ENCODE measurements at regions not wholly inside any gene's neighbourhood (a gene's known extent, or its start where the extent isn't known, plus 50 kb on each side); places are given as distances from the start of the nearest gene placed in this dataset.

- no peak overlapping the region for H3K56ac ChIP-seq (replicated peaks; ENCODE audit: insufficient read length, low read depth, low read length)
- TF ChIP-seq TCF12 (IDR thresholded peaks at IDR 0.05; ENCODE audit: low read depth, low read length) = no peak
- TF ChIP-seq SP2 (IDR thresholded peaks at IDR 0.05; ENCODE audit: low read length) = no peak
- no peak for TF ChIP-seq KDM4A (IDR thresholded peaks at IDR 0.05; ENCODE audit: low read depth, low read length, severe bottlenecking)
- no peak for TF ChIP-seq RAD21 (IDR thresholded peaks at IDR 0.05 in 1 of 2, conservative IDR thresholded peaks at IDR 0.05 in 1 of 2; ENCODE audit: low read depth in 2 of 2, low read length in 2 of 2)
- TF ChIP-seq POLR2A (IDR thresholded peaks at IDR 0.05; ENCODE audit: control extremely low read depth in 1 of 2, low read depth in 2 of 2, low read length in 2 of 2) = no peak
- no peak for TF ChIP-seq NANOG (IDR thresholded peaks at IDR 0.05; ENCODE audit: insufficient read depth, low read depth, low read length, poor library complexity, severe bottlenecking)
- TF ChIP-seq ASH2L (IDR thresholded peaks at IDR 0.05; ENCODE audit: low read length) = no peak
- TF ChIP-seq CBX8 (IDR thresholded peaks at IDR 0.05; ENCODE audit: borderline replicate concordance, low read depth, low read length) = no peak
- no peak for TF ChIP-seq POLR2AphosphoS5 (IDR thresholded peaks at IDR 0.05; ENCODE audit: low read depth, low read length)
- no peak for TF ChIP-seq EZH2 (IDR thresholded peaks at IDR 0.05; ENCODE audit: low read depth, low read length, severe bottlenecking)
- TF ChIP-seq BACH1 (IDR thresholded peaks at IDR 0.05; ENCODE audit: low read length) = no peak
- TF ChIP-seq SIRT6 (IDR thresholded peaks at IDR 0.05; ENCODE audit: low read length) = no peak
- TF ChIP-seq RBBP5 (IDR thresholded peaks at IDR 0.05; ENCODE audit: borderline replicate concordance, low read depth, low read length) = no peak
These were observed 312.6 kb downstream of the BMPER start for GRCh38 chr7:34217972-34218371.

More at GRCh38 chr7:34217972-34218371, 312.6 kb downstream of the BMPER start:
- H3K79me1 ChIP-seq (ENCODE audit: low read depth, low read length) = no peaks in the 10 kb centered on the region
- H3K27me3 ChIP-seq (replicated peaks in 1 of 4; ENCODE audit: control insufficient read depth in 3 of 4, extremely low read depth in 1 of 4, insufficient read depth in 3 of 4, low read length in 3 of 4) = no peaks in the 10 kb centered on the region
- no peak overlapping the region for H2BK120ac ChIP-seq (replicated peaks; ENCODE audit: low read depth, low read length)
- H2BK5ac ChIP-seq (ENCODE audit: low read depth, low read length) = no peak overlapping the region
- H3K4me1 ChIP-seq (replicated peaks in 1 of 4; ENCODE audit: control insufficient read depth in 3 of 4, insufficient read depth in 4 of 4, low read length in 3 of 4) = peaks cover 0 to 12% (median 2%) of the 10 kb centered on the region in 4 experiments; a peak in 2 of 7 replicates
- ChIA-PET POLR2A (ENCODE audit: partially characterized antibody) (no interaction called here), CTCF (ENCODE audit: partially characterized antibody) (no interaction called here)
- no peak overlapping the region for H2AFZ ChIP-seq (ENCODE audit: low read length)
- DNase-seq (ENCODE audit: low read depth in 1 of 2, low spot score in 2 of 2) (no peak), FAIRE-seq (no peak)
- H2BK20ac ChIP-seq (ENCODE audit: low read length) = no peak overlapping the region
- no peak overlapping the region for H3K4ac ChIP-seq (replicated peaks; ENCODE audit: insufficient read length, low read depth, low read length)
- no peak overlapping the region for H3K18ac ChIP-seq (ENCODE audit: extremely low read depth, low read length)
- H4K8ac ChIP-seq (ENCODE audit: extremely low read depth, insufficient read depth, low read length) = no peak overlapping the region
- H2BK15ac ChIP-seq (ENCODE audit: low read length) = no peak overlapping the region
- no peak overlapping the region for H2BK12ac ChIP-seq (ENCODE audit: low read depth, low read length)
- no peak overlapping the region for H4K5ac ChIP-seq (ENCODE audit: insufficient read length, low read depth, low read length)
- H4K20me1 ChIP-seq (replicated peaks in 1 of 2; ENCODE audit: control insufficient read depth in 1 of 2, insufficient read depth in 2 of 2, low read length in 2 of 2) = no peaks in the 10 kb centered on the region
- 92% methylated on average over 1 of the region's 1 CpG; no CpG with 5 or more reads in 1 of the 2 experiments for WGBS, 2 experiments (ENCODE audit: extremely low coverage in 1 of 2, insufficient coverage in 1 of 2, insufficient read length in 1 of 2, insufficient replicate concordance in 2 of 2, low coverage in 1 of 2, low lambda C conversion rate in 2 of 2, missing lambda C conversion rate in 1 of 2)
- H3K36me3 ChIP-seq (ENCODE audit: control insufficient read depth in 2 of 4, insufficient read depth in 4 of 4, low read length in 3 of 4) = no peaks in the 10 kb centered on the region
- H4K91ac ChIP-seq (replicated peaks; ENCODE audit: insufficient read length, low read length) = no peak overlapping the region
- no peak overlapping the region for H3K9ac ChIP-seq (replicated peaks in 1 of 4; ENCODE audit: extremely low read depth in 1 of 4, low read depth in 3 of 4, low read length in 3 of 4)
- no peak overlapping the region for H3K23ac ChIP-seq (ENCODE audit: insufficient read length)
- no peak overlapping the region for H3K4me3 ChIP-seq (ENCODE audit: extremely low read depth in 1 of 4, insufficient read depth in 2 of 4, low read depth in 3 of 4, low read length in 4 of 4)
- H3K4me2 ChIP-seq (ENCODE audit: insufficient read depth in 1 of 2, low read depth in 2 of 2, low read length in 2 of 2) = no peak overlapping the region
- no peaks in the 10 kb centered on the region for H3K9me3 ChIP-seq (ENCODE audit: insufficient read depth in 2 of 2, low read depth in 1 of 2, low read length in 1 of 2)
- no peak overlapping the region for H3K27ac ChIP-seq (ENCODE audit: low read depth, low read length)
- peaks cover 2% of the 10 kb centered on the region; the same call in 1 of the 2 replicates for H3K23me2 ChIP-seq (ENCODE audit: low read depth, low read length)
- no peaks in the 10 kb centered on the region for H3K79me2 ChIP-seq (ENCODE audit: control insufficient read depth in 1 of 2, insufficient read depth in 2 of 2, low read length in 2 of 2)
- no peak overlapping the region for H3K14ac ChIP-seq (ENCODE audit: insufficient read length)
- H2AK5ac ChIP-seq (ENCODE audit: low read depth, low read length) = no peak overlapping the region

Data from H1 (cell line).